Upper lobe of left lung (tissue), 4 donors: ENCODE measurements at regions not wholly inside any gene's neighbourhood (a gene's known extent, or its start where the extent isn't known, plus 50 kb on each side); places are given as distances from the start of the nearest gene placed in this dataset.

Experiments used
- CTCF ChIP-seq, 6 experiments: fragments of 450-650 bp in 4 of 6; fragments of 200-600 bp in 2 of 6; sonication (generic) in 2 of 6; IDR thresholded peaks; one replicate each; pipeline ENCODE4 v1.5.1; 2016 to 2019; ENCODE audit warnings: antibody characterized with exemption in 6 of 6
- EP300 ChIP-seq, 4 donors: sonication (generic); formaldehyde crosslinking; IDR thresholded peaks; one replicate each; pipeline ENCODE4 v1.5.1; 2017; ENCODE audit warnings: antibody characterized with exemption in 4 of 4, control low read depth in 2 of 4

DNA sequence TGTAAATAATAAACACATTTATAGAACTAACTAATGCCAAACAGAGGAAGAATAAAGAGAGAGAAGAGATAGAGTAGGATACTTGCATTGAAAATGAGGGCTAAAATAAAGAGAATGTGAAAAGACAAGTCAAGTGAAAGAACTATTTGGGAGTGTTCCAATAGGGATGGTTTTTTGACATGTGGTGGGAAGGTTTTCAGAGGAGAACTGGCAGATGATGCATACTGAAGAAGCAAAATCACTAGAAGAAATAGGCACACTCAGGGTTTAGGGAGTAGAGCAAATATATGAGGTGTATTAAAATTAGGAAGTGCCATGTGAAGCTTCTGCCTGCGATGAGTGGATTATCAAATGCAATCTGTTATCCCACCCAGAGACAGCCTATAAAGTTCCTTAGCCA is 744.8 kb downstream of the REEP3 start:
- TF ChIP-seq CTCF (IDR thresholded peaks at IDR 0.05) (no peak), EP300 (IDR thresholded peaks at IDR 0.05) (no peak)
